Upper lobe of left lung (tissue), 6 donors: ENCODE measurements at regions not wholly inside any gene's neighbourhood (a gene's known extent, or its start where the extent isn't known, plus 50 kb on each side); places are given as distances from the start of the nearest gene placed in this dataset.

ENCODE experiments used
- ATAC-seq, 2 donors: fragments of 200-7000 bp; cut with Tn5 transposase; one replicate each; pipeline ENCODE4 v1.9.1; 2022; ENCODE audit warnings: mild to moderate bottlenecking in 2 of 2, moderate library complexity in 2 of 2; ENCODE audit not compliant: low FRiP score in 2 of 2
- DNase-seq, 2 donors: peaks; one replicate each; pipeline ENCODE4 v3.0.0-alpha.2; 2019 to 2020
- H3K27ac ChIP-seq, 4 donors: fragments of 200-600 bp; sonication (generic); one replicate each; pipeline ENCODE4 v1.5.1; 2016 to 2019
- H3K27me3 ChIP-seq, 4 donors: fragments of 200-600 bp; sonication (generic); one replicate each; pipeline ENCODE4 v1.5.1; 2017 to 2019
- H3K36me3 ChIP-seq, 4 donors: fragments of 200-600 bp; sonication (generic); one replicate each; pipeline ENCODE4 v1.5.1; 2016 to 2019
- H3K4me1 ChIP-seq, 4 donors: fragments of 200-600 bp; sonication (generic); one replicate each; pipeline ENCODE4 v1.5.1; 2018 to 2019
- H3K4me3 ChIP-seq, 4 donors: fragments of 200-600 bp; sonication (generic); one replicate each; pipeline ENCODE4 v1.5.1; 2017 to 2019; ENCODE audit warnings: mild to moderate bottlenecking in 2 of 4, moderate library complexity in 1 of 4
- H3K9me3 ChIP-seq, 4 donors: fragments of 200-600 bp; sonication (generic); one replicate each; pipeline ENCODE4 v1.5.1; 2018 to 2019
- EP300 ChIP-seq, 4 donors: sonication (generic); formaldehyde crosslinking; IDR thresholded peaks; one replicate each; pipeline ENCODE4 v1.5.1; 2017; ENCODE audit warnings: antibody characterized with exemption in 4 of 4, control low read depth in 2 of 4
- POLR2A ChIP-seq, 4 donors: fragments of 450-650 bp; IDR thresholded peaks; one replicate each; pipeline ENCODE4 v1.5.1; 2016 to 2017; ENCODE audit warnings: antibody characterized with exemption in 4 of 4, mild to moderate bottlenecking in 2 of 4
- POLR2AphosphoS5 ChIP-seq, 2 donors: sonication (generic); formaldehyde crosslinking; IDR thresholded peaks; one replicate each; pipeline ENCODE4 v1.5.1; 2017; ENCODE audit warnings: antibody characterized with exemption in 2 of 2
- WGBS, 2 donors: methylation state at CpG; one replicate each; pipeline ENCODE4 v1.1.5; 2017 to 2018; 5-methylcytosine and 5-hydroxymethylcytosine counted together
- TF ChIP-seq, protein P1 (sequence below), 6 experiments: fragments of 450-650 bp in 4 of 6; fragments of 200-600 bp in 2 of 6; sonication (generic) in 2 of 6; IDR thresholded peaks; one replicate each; pipeline ENCODE4 v1.5.1; 2016 to 2019; ENCODE audit warnings: antibody characterized with exemption in 6 of 6
- donor health status: DM: no; HTN: no; CAD: no; lungs with moderate emphysema.
- donor health status: DM: no; HTN: yes; CAD: no; lungs with severe emphysema.

DNA sequence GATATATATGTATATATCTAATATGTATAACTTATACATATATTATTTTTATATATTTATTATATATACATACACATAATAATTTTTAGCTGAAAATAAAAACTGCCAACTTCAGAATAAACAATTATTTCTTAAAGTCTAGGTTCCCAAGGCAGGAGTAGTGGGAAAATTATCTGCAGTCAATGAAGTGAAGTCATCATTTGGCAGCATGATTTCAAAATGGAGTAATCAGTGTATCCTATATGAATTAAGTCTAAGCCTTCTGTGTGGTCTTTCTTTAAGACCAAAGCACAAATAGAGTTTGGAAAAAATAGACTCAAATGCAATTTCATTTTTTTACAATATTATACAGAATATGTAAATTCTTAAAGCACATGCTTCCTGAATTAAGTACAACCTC lies 251.0 kb downstream of the SAMD5 start:
- H3K9me3 ChIP-seq: no peaks in the 10 kb centered on the region
- H3K27ac ChIP-seq: no peak overlapping the region
- DNase-seq (no peak), ATAC-seq (no peak)
- no peaks in the 10 kb centered on the region for H3K27me3 ChIP-seq
- no peaks in the 10 kb centered on the region for H3K36me3 ChIP-seq
- H3K4me1 ChIP-seq: no peaks in the 10 kb centered on the region
- H3K4me3 ChIP-seq: no peak overlapping the region
- no peak for TF ChIP-seq POLR2AphosphoS5 (IDR thresholded peaks at IDR 0.05)
- no peak for TF ChIP-seq POLR2A (IDR thresholded peaks at IDR 0.05)
- TF ChIP-seq, protein P1, sequence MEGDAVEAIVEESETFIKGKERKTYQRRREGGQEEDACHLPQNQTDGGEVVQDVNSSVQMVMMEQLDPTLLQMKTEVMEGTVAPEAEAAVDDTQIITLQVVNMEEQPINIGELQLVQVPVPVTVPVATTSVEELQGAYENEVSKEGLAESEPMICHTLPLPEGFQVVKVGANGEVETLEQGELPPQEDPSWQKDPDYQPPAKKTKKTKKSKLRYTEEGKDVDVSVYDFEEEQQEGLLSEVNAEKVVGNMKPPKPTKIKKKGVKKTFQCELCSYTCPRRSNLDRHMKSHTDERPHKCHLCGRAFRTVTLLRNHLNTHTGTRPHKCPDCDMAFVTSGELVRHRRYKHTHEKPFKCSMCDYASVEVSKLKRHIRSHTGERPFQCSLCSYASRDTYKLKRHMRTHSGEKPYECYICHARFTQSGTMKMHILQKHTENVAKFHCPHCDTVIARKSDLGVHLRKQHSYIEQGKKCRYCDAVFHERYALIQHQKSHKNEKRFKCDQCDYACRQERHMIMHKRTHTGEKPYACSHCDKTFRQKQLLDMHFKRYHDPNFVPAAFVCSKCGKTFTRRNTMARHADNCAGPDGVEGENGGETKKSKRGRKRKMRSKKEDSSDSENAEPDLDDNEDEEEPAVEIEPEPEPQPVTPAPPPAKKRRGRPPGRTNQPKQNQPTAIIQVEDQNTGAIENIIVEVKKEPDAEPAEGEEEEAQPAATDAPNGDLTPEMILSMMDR (IDR thresholded peaks at IDR 0.05): no peak
- no peak for TF ChIP-seq EP300 (IDR thresholded peaks at IDR 0.05)

DNA sequence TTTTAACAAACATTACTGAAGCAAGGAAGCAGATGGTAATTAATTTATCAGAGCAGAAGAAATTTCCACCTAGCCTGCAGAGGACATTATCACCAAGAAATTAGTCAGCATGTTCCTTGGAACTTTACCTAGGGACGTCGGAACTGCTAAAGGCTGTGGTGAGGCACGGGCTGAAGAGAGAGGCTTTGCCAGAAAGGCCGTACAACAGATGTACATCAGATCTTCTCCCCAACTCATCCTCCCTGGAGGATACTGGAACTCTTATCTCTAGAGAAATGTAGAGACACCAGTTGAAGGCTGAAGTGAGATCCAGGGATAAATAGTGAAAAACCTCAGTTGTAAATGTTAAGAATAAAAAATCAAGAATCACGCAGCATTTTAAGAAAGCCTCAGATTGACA lies 257.1 kb downstream of the SAMD5 start:
- Histone ChIP-seq H3K4me3 (no peak overlapping the region), H3K36me3 (no peaks in the 10 kb centered on the region), H3K27me3 (no peaks in the 10 kb centered on the region), H3K4me1 (peaks cover 0 to 6% (median 5%) of the 10 kb centered on the region in 4 donors), H3K27ac (no peak overlapping the region), H3K9me3 (no peaks in the 10 kb centered on the region)
- no peak for DNase-seq
- TF ChIP-seq POLR2AphosphoS5 (IDR thresholded peaks at IDR 0.05): no peak
- TF ChIP-seq EP300 (IDR thresholded peaks at IDR 0.05): no peak
- WGBS, 2 donors: 89 to 92% methylated on average over 5 of the region's 5 CpGs
- no peak for ATAC-seq

- no peak for DNase-seq
- Histone ChIP-seq H3K4me1 (peaks cover 0 to 6% (median 5%) of the 10 kb centered on the region in 4 donors), H3K9me3 (no peaks in the 10 kb centered on the region), H3K27ac (no peak overlapping the region), H3K36me3 (no peaks in the 10 kb centered on the region), H3K4me3 (no peak overlapping the region), H3K27me3 (no peaks in the 10 kb centered on the region)
- ATAC-seq: no peak
- WGBS, 2 donors: 85 to 90% methylated on average over 5 of the region's 5 CpGs
- TF ChIP-seq POLR2AphosphoS5 (IDR thresholded peaks at IDR 0.05) (no peak), POLR2A (IDR thresholded peaks at IDR 0.05) (no peak), EP300 (IDR thresholded peaks at IDR 0.05) (no peak)
- TF ChIP-seq, protein P1 (IDR thresholded peaks at IDR 0.05): no peak
Observed at GRCh38 chr6:147768969-147769368, 260.5 kb downstream of the SAMD5 start.

DNA sequence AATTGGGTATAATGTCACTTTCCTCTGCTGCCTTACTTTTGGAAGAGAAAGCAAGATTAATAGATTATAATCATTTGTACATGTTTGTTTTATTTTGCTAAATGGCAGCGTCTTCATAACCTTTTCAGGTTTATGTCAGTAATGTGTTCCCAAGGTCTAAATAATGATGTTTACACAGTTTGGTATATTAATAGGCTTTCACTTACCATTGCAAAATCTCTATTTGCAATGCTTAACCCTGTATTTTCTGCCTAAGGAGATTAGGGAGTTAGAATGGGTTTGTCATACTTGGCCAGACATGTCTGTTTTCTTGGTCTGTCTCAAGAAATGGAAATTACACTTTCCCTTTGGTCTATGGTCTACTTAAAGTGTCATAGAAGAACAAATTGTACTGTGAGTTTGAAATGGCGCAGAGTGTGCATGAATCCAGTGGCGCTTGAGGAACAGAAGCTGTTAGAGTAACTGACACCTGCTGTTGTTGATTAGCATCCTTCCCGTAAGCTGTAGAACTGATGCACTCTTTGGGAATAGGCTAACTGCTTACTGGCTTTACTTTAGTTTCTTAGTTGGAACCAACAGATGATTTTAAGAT lies 261.1 kb downstream of the SAMD5 start:
- DNase-seq (no peak), ATAC-seq (no peak)
- WGBS, 2 donors: 53 to 77% methylated on average over 4 of the region's 4 CpGs
- H3K4me1 ChIP-seq: peaks cover 0 to 6% (median 5%) of the 10 kb centered on the region in 4 donors
- H3K36me3 ChIP-seq: no peaks in the 10 kb centered on the region
- H3K27me3 ChIP-seq: no peaks in the 10 kb centered on the region
- no peak for TF ChIP-seq POLR2AphosphoS5 (IDR thresholded peaks at IDR 0.05)
- TF ChIP-seq, protein P1 (IDR thresholded peaks at IDR 0.05): no peak
- no peak for TF ChIP-seq EP300 (IDR thresholded peaks at IDR 0.05)
- H3K27ac ChIP-seq: no peak overlapping the region
- H3K9me3 ChIP-seq: no peaks in the 10 kb centered on the region
- no peak overlapping the region for H3K4me3 ChIP-seq

- Histone ChIP-seq H3K4me3 (no peak overlapping the region), H3K27ac (no peak overlapping the region), H3K9me3 (no peaks in the 10 kb centered on the region), H3K27me3 (no peaks in the 10 kb centered on the region), H3K4me1 (peaks cover 0 to 6% (median 5%) of the 10 kb centered on the region in 4 donors), H3K36me3 (no peaks in the 10 kb centered on the region)
- DNase-seq (no peak), ATAC-seq (no peak)
- no peak for TF ChIP-seq EP300 (IDR thresholded peaks at IDR 0.05)
- TF ChIP-seq, protein P1 (IDR thresholded peaks at IDR 0.05): no peak
- TF ChIP-seq POLR2A (IDR thresholded peaks at IDR 0.05): no peak
- no peak for TF ChIP-seq POLR2AphosphoS5 (IDR thresholded peaks at IDR 0.05)
- 87 to 93% methylated on average over 7 of the region's 7 CpGs for WGBS, 2 donors
Observed at GRCh38 chr6:147770221-147770620, 261.7 kb downstream of the SAMD5 start.
